ENCODE measurements at regions not wholly inside any gene's neighbourhood (a gene's known extent, or its start where the extent isn't known, plus 50 kb on each side); places are given as distances from the start of the nearest gene placed in this dataset.

- DNase-seq (ENCODE audit: low spot score): no peak
- Histone ChIP-seq H3K79me2 (ENCODE audit: low read depth) (no peaks in the 10 kb centered on the region), H2AFZ (replicated peaks) (no peak overlapping the region), H3K27ac (no peak overlapping the region), H3F3A (ENCODE audit: low read depth) (no peaks in the 10 kb centered on the region), H3K9me3 (ENCODE audit: low read depth) (no peaks in the 10 kb centered on the region), H3K4me2 (no peak overlapping the region), H4K20me1 (ENCODE audit: low read depth) (no peaks in the 10 kb centered on the region), H3K27me3 (no peaks in the 10 kb centered on the region), H3K9ac (no peak overlapping the region), H3K36me3 (no peaks in the 10 kb centered on the region), H3K4me1 (peaks cover 3% of the 10 kb centered on the region), H3K4me3 (no peak overlapping the region)
- Mint-ChIP-seq H3K4me1 (peaks cover 3% of the 10 kb centered on the region), H3K27ac (no peak overlapping the region), H3K27me3 (ENCODE audit: insufficient read depth, low read depth) (peaks cover 5% of the 10 kb centered on the region), H3K9me3 (no peaks in the 10 kb centered on the region), H3K36me3 (no peaks in the 10 kb centered on the region), H3K4me3 (no peak overlapping the region)
- TF ChIP-seq CTCF (IDR thresholded peaks at IDR 0.05) (no peak), EZH2phosphoT487 (IDR thresholded peaks at IDR 0.05) (no peak), EZH2 (IDR thresholded peaks at IDR 0.05) (no peak)
Observed at GRCh38 chr12:115135800-115136211, 451.8 kb upstream of the TBX3 start.

GRCh38 chr12:115134298-115134697, 450.3 kb upstream of the TBX3 start:
- Histone ChIP-seq H4K20me1 (ENCODE audit: low read depth) (no peaks in the 10 kb centered on the region), H3K9ac (no peak overlapping the region), H3F3A (ENCODE audit: low read depth) (no peaks in the 10 kb centered on the region), H2AFZ (replicated peaks) (no peak overlapping the region), H3K4me3 (no peak overlapping the region), H3K79me2 (ENCODE audit: low read depth) (no peaks in the 10 kb centered on the region), H3K9me3 (ENCODE audit: low read depth) (no peaks in the 10 kb centered on the region), H3K4me1 (no peaks in the 10 kb centered on the region), H3K27ac (no peak overlapping the region), H3K27me3 (no peaks in the 10 kb centered on the region), H3K36me3 (no peaks in the 10 kb centered on the region), H3K4me2 (no peak overlapping the region)
- Mint-ChIP-seq H3K4me1 (no peaks in the 10 kb centered on the region), H3K9me3 (no peaks in the 10 kb centered on the region), H3K27ac (no peak overlapping the region), H3K36me3 (no peaks in the 10 kb centered on the region), H3K4me3 (no peak overlapping the region), H3K27me3 (ENCODE audit: insufficient read depth, low read depth) (peaks cover 2% of the 10 kb centered on the region)
- TF ChIP-seq CTCF (IDR thresholded peaks at IDR 0.05): no peak
- no peak for TF ChIP-seq EZH2 (IDR thresholded peaks at IDR 0.05)
- TF ChIP-seq EZH2phosphoT487 (IDR thresholded peaks at IDR 0.05): no peak
- DNase-seq (ENCODE audit: low spot score): no peak

- H3K9me3 Mint-ChIP-seq: no peaks in the 10 kb centered on the region
- no peaks in the 10 kb centered on the region for H3K36me3 ChIP-seq
- H3K9ac ChIP-seq: no peak overlapping the region
- no peaks in the 10 kb centered on the region for H3F3A ChIP-seq (ENCODE audit: low read depth)
- no peaks in the 10 kb centered on the region for H3K79me2 ChIP-seq (ENCODE audit: low read depth)
- H3K27ac Mint-ChIP-seq: no peak overlapping the region
- no peak overlapping the region for H3K27ac ChIP-seq
- H4K20me1 ChIP-seq (ENCODE audit: low read depth): no peaks in the 10 kb centered on the region
- H2AFZ ChIP-seq (replicated peaks): no peak overlapping the region
- H3K4me1 Mint-ChIP-seq: no peaks in the 10 kb centered on the region
- H3K36me3 Mint-ChIP-seq: no peaks in the 10 kb centered on the region
- peaks cover 2% of the 10 kb centered on the region for H3K27me3 Mint-ChIP-seq (ENCODE audit: insufficient read depth, low read depth)
- no peaks in the 10 kb centered on the region for H3K4me1 ChIP-seq
- H3K4me2 ChIP-seq: no peak overlapping the region
- H3K4me3 ChIP-seq: no peak overlapping the region
- DNase-seq (ENCODE audit: low spot score): no peak
- TF ChIP-seq CTCF (IDR thresholded peaks at IDR 0.05) (no peak), EZH2 (IDR thresholded peaks at IDR 0.05) (no peak), EZH2phosphoT487 (IDR thresholded peaks at IDR 0.05) (no peak)
- no peaks in the 10 kb centered on the region for H3K9me3 ChIP-seq (ENCODE audit: low read depth)
- H3K4me3 Mint-ChIP-seq: no peak overlapping the region
- no peaks in the 10 kb centered on the region for H3K27me3 ChIP-seq
Observed at GRCh38 chr12:115132905-115133304, 448.9 kb upstream of the TBX3 start.
